Inflammatory macrophage treated with lipopolysaccharide for 1 hour (primary cell): ENCODE measurements at regions not wholly inside any gene's neighbourhood (a gene's known extent, or its start where the extent isn't known, plus 50 kb on each side); places are given as distances from the start of the nearest gene placed in this dataset.
"Not testable (repeated sequence)": the region's sequence is repeated elsewhere in the genome, so short reads cannot be mapped to it uniquely, and the experiment has no call there.

Experiments
- DNase-seq, 2 donors: peaks; one replicate each; pipeline ENCODE4 v3.0.0-alpha.2; 2020 to 2022

GRCh38 chr14:105993814-105994213 lies 467.4 kb downstream of the TMEM121 start:
- no peak for DNase-seq

DNA sequence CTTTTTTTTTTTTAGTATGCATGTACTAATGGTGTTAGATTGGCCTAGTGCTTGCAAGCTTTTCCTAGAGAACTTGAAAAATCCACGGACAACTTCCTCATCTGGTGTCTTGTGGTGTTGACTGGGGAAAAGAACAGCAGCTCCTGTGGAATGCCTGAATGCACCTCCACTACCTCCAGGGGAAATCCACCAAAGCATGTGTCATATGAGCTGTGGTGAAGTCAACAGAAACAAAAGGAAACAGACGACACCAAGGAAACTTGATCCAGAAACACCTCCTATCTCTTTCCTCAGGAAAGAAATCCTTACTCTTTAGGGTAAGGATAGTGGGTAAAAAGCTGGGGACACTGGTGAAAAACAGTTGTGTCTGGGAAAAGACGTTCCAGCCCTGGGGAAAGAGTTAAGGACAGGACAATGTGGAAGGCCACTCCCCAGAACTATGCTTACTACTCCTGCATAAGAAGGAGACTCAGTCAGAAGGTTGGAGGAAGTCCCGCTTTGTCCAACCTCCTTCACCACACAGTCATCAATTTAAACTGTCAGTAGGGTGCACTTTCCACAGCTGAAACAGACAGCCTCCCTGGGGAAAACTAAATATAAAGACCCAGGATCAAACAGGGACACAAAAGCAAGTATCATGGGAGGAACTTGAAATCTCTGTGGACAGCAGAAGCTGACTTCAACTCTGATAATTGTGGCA lies 468.8 kb downstream of the TMEM121 start:
- DNase-seq = peak in 1 of 2 donors; percentile 34

DNA sequence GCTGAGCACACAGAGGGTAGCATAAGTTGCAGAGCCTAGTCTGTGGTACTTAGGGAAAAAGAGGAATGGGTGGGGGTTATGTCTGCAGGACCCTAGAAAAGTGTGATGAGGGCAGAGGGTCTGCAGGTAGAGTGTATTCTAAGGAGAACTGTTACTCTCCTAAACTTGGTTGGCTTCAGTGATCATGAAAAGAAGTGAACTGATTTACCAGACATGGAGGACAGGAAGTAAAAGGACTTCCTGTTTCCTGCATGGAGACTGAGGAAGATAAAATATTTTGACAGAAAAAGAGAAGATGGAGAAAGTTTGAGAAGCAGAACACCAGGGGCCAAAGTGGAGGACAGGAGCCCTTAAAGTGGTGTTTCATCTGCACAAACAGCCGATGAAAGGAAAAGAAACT lies 472.2 kb downstream of the TMEM121 start:
- not testable (repeated sequence) for DNase-seq

- DNase-seq = peak; percentile 67 to 82
Observed at GRCh38 chr14:105999361-106000028, 473.1 kb downstream of the TMEM121 start.

DNA sequence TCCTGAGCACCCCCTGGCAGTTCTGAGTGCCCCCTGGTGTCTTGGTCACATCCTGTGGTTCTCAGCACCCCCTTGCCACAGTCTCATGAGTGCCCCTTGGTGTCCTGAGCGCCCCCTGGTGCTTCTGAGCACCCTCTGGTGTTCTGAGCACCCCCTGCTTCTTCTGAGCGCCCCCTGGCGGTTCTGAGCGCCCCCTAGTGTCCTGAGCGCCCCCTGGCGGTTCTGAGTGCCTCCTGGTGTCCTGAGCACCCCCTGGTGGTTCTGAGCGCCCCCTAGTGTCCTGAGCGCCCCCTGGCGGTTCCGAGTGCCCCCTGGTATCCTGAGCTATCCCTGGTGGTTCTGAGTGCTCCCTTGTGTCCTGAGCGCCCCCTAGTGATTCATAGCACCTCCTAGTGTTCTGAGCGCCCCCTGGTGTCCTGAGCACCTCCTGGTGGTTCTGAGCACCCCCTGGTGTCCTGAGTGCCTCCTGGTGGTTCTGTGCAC lies 473.7 kb downstream of the TMEM121 start:
- DNase-seq = peak in 1 of 2 donors; percentile 3

- DNase-seq = not testable (repeated sequence)
Observed at GRCh38 chr14:106001277-106001676, 474.9 kb downstream of the TMEM121 start.

- DNase-seq = no peak
Observed at GRCh38 chr14:106003351-106003750, 477.0 kb downstream of the TMEM121 start.

GRCh38 chr14:106004937-106005795 lies 478.8 kb downstream of the TMEM121 start:
- not testable (repeated sequence) for DNase-seq

DNA sequence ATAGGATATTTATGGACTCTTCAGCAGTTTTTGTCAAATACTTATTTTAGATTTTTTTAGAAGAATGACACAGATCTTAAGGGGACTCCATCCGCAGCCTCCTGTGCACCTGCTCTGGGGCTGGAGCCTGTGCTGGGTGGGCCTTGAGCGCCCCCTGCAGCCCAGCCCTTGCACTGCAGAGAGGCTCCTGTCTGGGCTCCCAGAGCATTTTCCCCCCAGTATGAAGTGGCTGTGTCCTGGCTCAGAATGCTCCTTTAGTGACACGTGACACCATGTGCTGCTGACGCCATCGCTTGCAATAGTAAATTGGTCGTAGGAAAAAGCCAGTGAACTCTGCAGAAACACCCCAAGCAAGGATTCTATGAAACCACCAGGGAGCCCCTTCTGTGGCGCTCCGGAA lies 479.7 kb downstream of the TMEM121 start:
- DNase-seq = peak in 1 of 2 donors; percentile 26

GRCh38 chr14:106006716-106007115 lies 480.3 kb downstream of the TMEM121 start:
- not testable (repeated sequence) for DNase-seq

DNA sequence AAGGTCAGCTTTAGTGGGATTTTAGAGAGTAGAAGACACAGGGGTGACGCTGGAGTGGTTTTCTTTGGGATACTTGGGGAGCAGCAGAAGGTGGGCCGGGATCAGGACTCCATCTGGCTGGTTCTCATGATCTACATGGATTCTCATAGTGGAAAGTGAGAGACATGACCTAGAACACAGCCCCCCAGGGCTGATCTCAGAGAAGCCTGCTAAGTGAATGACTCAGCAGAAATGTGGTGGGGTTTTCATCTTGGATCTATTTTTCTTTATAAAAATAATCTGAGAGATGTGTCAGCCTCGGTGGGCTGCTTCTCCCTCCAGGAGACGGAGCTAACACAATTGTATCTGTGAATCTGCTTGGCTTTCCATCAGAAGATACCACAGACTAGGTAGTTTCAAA lies 484.4 kb downstream of the TMEM121 start:
- no peak for DNase-seq

GRCh38 chr14:106011631-106012360 lies 485.4 kb downstream of the TMEM121 start:
- DNase-seq = peak; percentile 33 to 61

GRCh38 chr14:106012361-106012725 lies 486.0 kb downstream of the TMEM121 start:
- DNase-seq = not testable (repeated sequence)

GRCh38 chr14:106013879-106014376 lies 487.5 kb downstream of the TMEM121 start:
- DNase-seq = peak in 1 of 2 donors; percentile 22

DNA sequence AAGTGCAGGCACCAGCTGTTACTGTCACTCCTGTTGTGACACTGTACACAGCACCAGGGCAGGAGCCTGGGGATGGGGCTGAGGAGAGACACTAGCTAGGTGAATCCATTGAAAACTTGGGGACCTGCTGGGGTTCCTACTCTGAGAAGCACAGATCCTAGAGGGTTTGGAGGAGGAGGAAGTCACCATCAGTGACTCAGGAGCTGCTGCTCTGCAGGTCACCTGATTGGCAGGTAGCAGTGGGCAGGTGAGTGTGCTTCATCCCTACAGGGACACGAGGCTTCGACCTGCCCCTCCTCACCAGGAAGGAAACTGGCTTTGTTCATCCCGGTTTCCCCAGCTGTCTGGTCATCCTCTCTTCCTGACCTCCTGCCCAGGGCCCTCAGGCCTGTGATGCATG lies 491.6 kb downstream of the TMEM121 start:
- not testable (repeated sequence) for DNase-seq

DNA sequence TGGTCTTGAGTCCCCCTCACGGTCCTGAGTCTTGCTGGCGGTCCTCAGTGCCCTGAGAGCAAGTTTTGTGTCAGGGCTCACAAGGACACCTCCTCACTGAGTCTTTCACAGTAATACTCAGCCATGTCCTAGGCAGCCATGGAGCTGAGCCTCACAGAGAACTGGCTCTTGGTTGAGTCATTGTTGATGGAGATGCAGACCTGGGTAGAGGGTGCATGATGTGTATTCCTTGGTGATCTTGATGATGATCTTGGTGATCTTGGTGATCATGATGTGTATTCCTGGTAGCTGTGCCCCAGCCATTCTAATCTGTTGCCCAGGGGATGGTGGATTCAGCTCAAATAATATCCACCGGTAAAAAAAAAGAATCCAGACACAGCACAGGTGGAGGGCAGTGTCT lies 495.4 kb downstream of the TMEM121 start:
- DNase-seq = no peak

DNA sequence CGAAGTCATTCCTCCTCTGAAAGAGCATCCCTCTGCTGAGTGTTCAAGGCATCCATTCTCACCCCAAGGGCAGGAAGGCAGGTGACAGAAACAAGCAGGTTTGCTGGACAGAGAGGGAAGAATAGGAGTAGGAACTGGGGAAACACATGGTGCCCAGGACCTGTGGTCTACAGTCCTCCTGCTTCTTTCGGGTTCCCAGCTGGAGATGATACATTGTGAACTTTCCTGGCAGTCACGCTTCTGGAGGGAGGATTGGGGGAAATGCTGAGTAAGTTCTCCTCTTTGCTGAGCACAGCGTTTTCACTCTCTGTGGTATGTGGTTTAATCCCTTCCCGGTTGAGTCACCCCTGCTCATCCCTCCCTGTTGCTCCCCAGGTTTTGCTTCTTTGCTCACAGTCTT lies 496.3 kb downstream of the TMEM121 start:
- not testable (repeated sequence) for DNase-seq

DNA sequence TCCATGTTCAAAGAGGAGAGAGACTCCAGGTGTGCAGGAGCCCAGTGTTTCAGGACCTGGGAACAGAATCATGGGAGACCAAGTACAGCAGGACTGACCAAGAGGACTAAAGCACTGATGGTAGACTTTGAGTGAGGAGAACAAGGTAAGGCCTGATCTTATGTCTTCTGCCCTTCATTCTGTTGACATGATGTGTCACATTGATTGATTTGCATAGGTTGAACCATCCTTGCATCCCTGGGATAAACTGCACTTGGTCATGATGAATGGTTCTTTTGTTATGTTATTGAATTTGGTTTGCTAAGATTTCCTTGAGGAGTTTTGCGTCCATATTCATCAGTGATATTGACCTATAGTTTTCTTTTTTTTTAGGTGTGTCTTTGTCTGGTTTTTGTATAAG lies 497.0 kb downstream of the TMEM121 start:
- no peak for DNase-seq

DNA sequence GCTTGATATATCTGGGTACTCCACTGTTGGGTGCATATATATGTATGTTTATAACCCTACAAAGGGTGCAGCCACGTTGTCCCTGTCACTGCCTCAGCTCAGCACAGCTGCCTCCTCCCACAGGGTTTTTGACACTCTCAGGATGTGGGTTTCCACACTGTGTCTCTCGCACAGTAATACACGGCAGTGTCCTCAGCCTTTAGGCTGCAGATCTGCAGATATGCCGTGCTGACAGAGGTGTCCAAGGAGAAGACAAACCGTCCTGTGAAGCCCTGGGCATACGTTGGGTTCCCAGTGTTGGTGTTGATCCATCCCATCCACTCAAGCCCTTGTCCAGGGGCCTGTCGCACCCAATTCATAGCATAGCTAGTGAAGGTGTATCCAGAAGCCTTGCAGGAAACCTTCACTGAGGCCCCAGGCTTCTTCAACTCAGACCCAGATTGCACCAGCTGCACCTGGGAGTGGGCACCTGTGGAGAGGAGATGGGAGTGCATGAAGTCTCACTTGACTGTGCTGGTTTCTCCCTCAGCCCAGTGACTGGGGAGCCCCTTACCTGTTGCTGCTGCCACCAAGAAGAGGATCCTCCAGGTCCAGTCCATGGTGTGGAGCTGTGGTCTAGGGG lies 498.7 kb downstream of the TMEM121 start:
- no peak for DNase-seq

GRCh38 chr14:106026026-106026425 lies 499.6 kb downstream of the TMEM121 start:
- DNase-seq = no peak

DNA sequence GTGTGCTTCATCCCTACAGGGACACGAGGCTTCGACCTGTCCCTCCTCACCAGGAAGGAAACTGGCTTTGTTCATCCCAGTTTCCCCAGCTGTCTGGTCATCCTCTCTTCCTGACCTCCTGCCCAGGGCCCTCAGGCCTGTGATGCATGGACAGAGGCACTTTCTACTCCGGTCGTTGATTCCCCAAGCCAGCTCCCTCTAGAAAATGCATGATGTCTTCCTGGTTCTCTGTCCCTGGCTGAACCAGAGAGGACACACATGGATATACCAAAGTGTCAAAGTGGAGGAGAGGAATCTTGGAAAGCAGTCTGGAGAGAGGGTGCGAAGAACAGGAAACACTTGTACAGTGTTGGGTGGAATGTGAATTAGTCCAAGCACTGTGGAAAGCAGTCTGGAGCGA lies 501.4 kb downstream of the TMEM121 start:
- DNase-seq = not testable (repeated sequence)

- DNase-seq = no peak
Observed at GRCh38 chr14:106029959-106030358, 503.6 kb downstream of the TMEM121 start.
